GM12864 (cell line): ENCODE measurements at regions not wholly inside any gene's neighbourhood (a gene's known extent, or its start where the extent isn't known, plus 50 kb on each side); places are given as distances from the start of the nearest gene placed in this dataset.

Experiments used
- DNase-seq: peaks from one replicate; pipeline ENCODE4 v3.0.0-alpha.2; 2011; ENCODE audit warnings: low read depth
- H3K4me3 ChIP-seq: 2 replicates; pipeline ENCODE4 v1.5.1; 2011; ENCODE audit warnings: mild to moderate bottlenecking, low read depth, low read length, control low read depth
- TF ChIP-seq, protein P1 (sequence below): IDR thresholded peaks from 2 replicates; pipeline ENCODE4 v1.5.1; 2011; ENCODE audit warnings: low read depth, mild to moderate bottlenecking, moderate library complexity, low read length, control low read depth, inconsistent platforms; ENCODE audit errors: missing control alignments

DNA sequence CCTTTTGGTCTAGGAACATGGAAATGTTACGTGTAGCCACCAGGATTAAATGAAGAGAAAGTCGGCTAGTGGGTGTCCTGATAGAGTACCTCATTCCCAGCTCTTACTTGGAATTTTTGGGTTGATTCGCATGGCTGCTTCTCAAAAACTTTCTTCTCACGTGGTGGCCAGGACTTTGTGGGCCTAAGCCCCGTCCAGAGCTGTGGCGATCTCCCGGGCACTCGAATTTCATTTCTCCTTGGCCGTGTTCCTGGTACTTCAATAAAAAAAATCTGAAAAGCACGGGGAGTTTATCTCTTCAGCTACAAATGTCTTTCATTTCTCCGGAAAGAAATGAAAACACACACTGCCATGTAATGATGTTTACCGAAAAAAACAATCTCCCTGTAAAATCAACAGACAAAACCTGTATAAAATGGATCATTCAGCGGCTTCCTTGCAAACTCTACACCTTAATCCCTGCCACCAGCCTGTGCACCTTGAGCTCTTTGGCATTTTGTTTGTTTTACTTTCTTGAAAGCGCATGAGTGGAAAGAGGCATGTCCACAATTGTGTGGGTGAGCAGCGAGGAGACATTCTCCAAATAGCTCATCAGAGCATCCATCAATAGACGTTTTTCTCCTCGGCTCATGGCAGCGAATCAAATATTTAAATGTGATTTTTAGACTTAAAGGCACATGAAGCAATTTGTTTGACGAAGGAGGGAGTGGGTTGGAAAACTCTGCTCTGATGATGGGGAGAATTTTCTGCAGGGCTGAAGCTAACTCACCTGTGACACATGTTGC lies 173.1 kb downstream of the TFAP2C start:
- H3K4me3 ChIP-seq, result no peak overlapping the region
- no peak for DNase-seq
- TF ChIP-seq, protein P1, sequence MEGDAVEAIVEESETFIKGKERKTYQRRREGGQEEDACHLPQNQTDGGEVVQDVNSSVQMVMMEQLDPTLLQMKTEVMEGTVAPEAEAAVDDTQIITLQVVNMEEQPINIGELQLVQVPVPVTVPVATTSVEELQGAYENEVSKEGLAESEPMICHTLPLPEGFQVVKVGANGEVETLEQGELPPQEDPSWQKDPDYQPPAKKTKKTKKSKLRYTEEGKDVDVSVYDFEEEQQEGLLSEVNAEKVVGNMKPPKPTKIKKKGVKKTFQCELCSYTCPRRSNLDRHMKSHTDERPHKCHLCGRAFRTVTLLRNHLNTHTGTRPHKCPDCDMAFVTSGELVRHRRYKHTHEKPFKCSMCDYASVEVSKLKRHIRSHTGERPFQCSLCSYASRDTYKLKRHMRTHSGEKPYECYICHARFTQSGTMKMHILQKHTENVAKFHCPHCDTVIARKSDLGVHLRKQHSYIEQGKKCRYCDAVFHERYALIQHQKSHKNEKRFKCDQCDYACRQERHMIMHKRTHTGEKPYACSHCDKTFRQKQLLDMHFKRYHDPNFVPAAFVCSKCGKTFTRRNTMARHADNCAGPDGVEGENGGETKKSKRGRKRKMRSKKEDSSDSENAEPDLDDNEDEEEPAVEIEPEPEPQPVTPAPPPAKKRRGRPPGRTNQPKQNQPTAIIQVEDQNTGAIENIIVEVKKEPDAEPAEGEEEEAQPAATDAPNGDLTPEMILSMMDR, result no peak

GRCh38 chr20:56802805-56803204 lies 173.7 kb downstream of the TFAP2C start:
- no peak for DNase-seq
- TF ChIP-seq, protein P1, result no peak
- no peak overlapping the region for H3K4me3 ChIP-seq

DNA sequence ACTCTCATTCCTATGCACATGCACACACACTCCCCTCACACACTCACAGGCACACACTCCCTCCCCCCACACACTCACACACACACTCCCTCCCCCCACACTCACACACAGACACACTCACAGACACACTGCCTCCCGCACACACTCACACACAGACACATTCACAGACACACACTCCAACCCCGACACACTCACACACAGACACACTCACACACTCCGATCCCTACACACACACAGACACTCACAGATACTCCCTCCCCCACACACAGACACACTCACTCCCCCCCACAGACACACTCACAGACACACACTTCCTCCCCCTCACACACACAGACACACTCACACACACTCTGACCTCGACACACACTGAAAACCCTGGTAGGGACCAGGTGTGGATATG lies 176.2 kb downstream of the TFAP2C start:
- H3K4me3 ChIP-seq, result no peak overlapping the region
- TF ChIP-seq, protein P1, result no peak
- no peak for DNase-seq

DNA sequence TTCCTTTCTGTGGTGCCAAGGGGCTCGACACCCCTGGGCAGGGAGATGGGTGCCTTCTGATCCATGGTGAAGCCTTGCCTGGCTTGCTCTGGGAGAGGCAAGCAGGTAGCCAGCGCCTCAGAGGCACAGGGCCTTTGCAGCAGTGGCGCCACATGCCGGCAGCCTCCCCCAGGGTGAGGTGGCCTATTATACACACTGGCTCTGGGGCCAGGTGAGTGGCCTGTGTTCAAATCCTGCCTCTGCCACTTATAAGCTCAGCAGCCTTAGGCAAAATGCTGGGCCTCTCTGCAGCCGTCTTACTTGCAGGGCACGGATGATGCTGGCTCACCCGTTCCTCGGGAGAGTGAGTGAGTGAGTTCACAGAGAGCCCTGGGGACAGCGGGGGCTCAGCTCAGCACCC lies 176.9 kb downstream of the TFAP2C start:
- H3K4me3 ChIP-seq, result no peak overlapping the region
- TF ChIP-seq, protein P1, result no peak
- DNase-seq, result no peak

GRCh38 chr20:56806952-56807517 lies 177.9 kb downstream of the TFAP2C start:
- no peak for DNase-seq
- H3K4me3 ChIP-seq, result no peak overlapping the region
- TF ChIP-seq, protein P1, result no peak

GRCh38 chr20:56808117-56808725 lies 179.1 kb downstream of the TFAP2C start:
- H3K4me3 ChIP-seq, result no peak overlapping the region
- no peak for DNase-seq
- TF ChIP-seq, protein P1, result no peak
